IMR-90 (cell line): ENCODE measurements at regions not wholly inside any gene's neighbourhood (a gene's known extent, or its start where the extent isn't known, plus 50 kb on each side); places are given as distances from the start of the nearest gene placed in this dataset.

Source experiments
- ATAC-seq: fragments of 200-7000 bp; cut with Tn5 transposase; 2 replicates; pipeline ENCODE4 v1.9.1; 2020; ENCODE audit warnings: low read depth, mild to moderate bottlenecking, moderate library complexity
- BruUV-seq: library from RNA; stranded (reverse); fragments of 400-500 nt; replicated peaks from 2 replicates; lab custom pipeline; 2021; lab: Mats Ljungman, UMichigan
- CTCF ChIA-PET: fragments of 300-600 bp; formaldehyde crosslinking; extraction: SDS; loops from one replicate; lab custom pipeline; 2021; ENCODE audit warnings: antibody characterized with exemption; lab: Yijun Ruan, JAX
- POLR2A ChIA-PET: fragments of 300-600 bp; sonication (Branson Sonifier 250); formaldehyde crosslinking; loops from one replicate; lab custom pipeline; 2022; ENCODE audit warnings: antibody characterized with exemption; ENCODE audit not compliant: unreplicated experiment; lab: Charles Lee
- DNase-seq: peaks from one replicate; pipeline ENCODE4 v3.0.0; 2013
- H2AFZ ChIP-seq: replicated peaks from 2 replicates; pipeline ENCODE3; 2013; ENCODE audit warnings: low read length, mild to moderate bottlenecking; ENCODE audit not compliant: poor library complexity
- H2AK5ac ChIP-seq: 2 replicates; pipeline ENCODE4 v1.6.1; 2013; ENCODE audit warnings: low read depth, low read length, inconsistent platforms
- H2AK9ac ChIP-seq: replicated peaks from 2 replicates; pipeline ENCODE3; 2013; ENCODE audit warnings: mild to moderate bottlenecking, low read depth, low read length, moderate library complexity; ENCODE audit not compliant: poor library complexity
- H2BK120ac ChIP-seq: 2 replicates; pipeline ENCODE4 v1.6.1; 2013; ENCODE audit warnings: low read depth, low read length, inconsistent platforms
- H2BK15ac ChIP-seq: 3 replicates; pipeline ENCODE4 v1.6.1; 2013; ENCODE audit warnings: low read depth, low read length, inconsistent platforms
- H2BK20ac ChIP-seq: 2 replicates; pipeline ENCODE4 v1.6.1; 2013; ENCODE audit warnings: low read depth, mild to moderate bottlenecking, inconsistent platforms, low read length, moderate library complexity
- H2BK5ac ChIP-seq: 2 replicates; pipeline ENCODE4 v1.6.1; 2013; ENCODE audit warnings: mild to moderate bottlenecking, low read depth, low read length, inconsistent platforms; ENCODE audit not compliant: poor library complexity, severe bottlenecking
- H3K14ac ChIP-seq: replicated peaks from 2 replicates; pipeline ENCODE4 v1.6.1; 2013; ENCODE audit warnings: low read depth, low read length, inconsistent platforms
- H3K18ac ChIP-seq: 2 replicates; pipeline ENCODE4 v1.6.1; 2013; ENCODE audit warnings: low read depth, low read length, control low read depth
- H3K23ac ChIP-seq: 2 replicates; pipeline ENCODE4 v1.6.1; 2013; ENCODE audit warnings: low read depth, low read length, inconsistent platforms
- H3K27ac ChIP-seq: 2 replicates; pipeline ENCODE4 v1.5.1; 2013; ENCODE audit warnings: mild to moderate bottlenecking, control low read depth, low read length; ENCODE audit not compliant: insufficient read depth
- H3K27me3 ChIP-seq: 2 replicates; pipeline ENCODE4 v1.6.1; 2013; ENCODE audit warnings: low read length; ENCODE audit not compliant: control insufficient read depth, insufficient read depth
- H3K36me3 ChIP-seq: 2 replicates; pipeline ENCODE4 v1.6.1; 2013; ENCODE audit warnings: low read length, mixed read lengths; ENCODE audit not compliant: control insufficient read depth, insufficient read depth
- H3K4ac ChIP-seq: 2 replicates; pipeline ENCODE4 v1.6.1; 2013; ENCODE audit warnings: low read depth, low read length, inconsistent platforms
- H3K4me1 ChIP-seq: 2 replicates; pipeline ENCODE4 v1.6.1; 2013; ENCODE audit warnings: low read length, mixed read lengths; ENCODE audit not compliant: control insufficient read depth, insufficient read depth
- H3K4me2 ChIP-seq: 2 replicates; pipeline ENCODE4 v1.6.1; 2013; ENCODE audit warnings: low read depth, mild to moderate bottlenecking, control low read depth, low read length, moderate library complexity
- H3K4me3 ChIP-seq: 2 replicates; pipeline ENCODE4 v1.5.1; 2013; ENCODE audit warnings: low read depth, mild to moderate bottlenecking, control low read depth, low read length, moderate library complexity; ENCODE audit not compliant: insufficient read depth
- H3K56ac ChIP-seq: 2 replicates; pipeline ENCODE4 v1.6.1; 2013; ENCODE audit warnings: low read length, inconsistent platforms; ENCODE audit not compliant: insufficient read depth; ENCODE audit errors: extremely low read depth
- H3K79me1 ChIP-seq, 2 experiments: 2 replicates each; pipeline ENCODE4 v1.6.1; 2013; ENCODE audit warnings: low read length in 2 of 2, inconsistent platforms in 1 of 2, low read depth in 1 of 2
- H3K9ac ChIP-seq: 2 replicates; pipeline ENCODE4 v1.6.1; 2013; ENCODE audit warnings: low read depth, low read length, control low read depth
- H3K9me1 ChIP-seq: 2 replicates; pipeline ENCODE4 v1.6.1; 2013; ENCODE audit warnings: low read length, inconsistent platforms; ENCODE audit not compliant: insufficient read depth
- H3K9me3 ChIP-seq: 2 replicates; pipeline ENCODE4 v1.6.1; 2013; ENCODE audit warnings: low read length; ENCODE audit not compliant: control insufficient read depth, insufficient read depth
- H4K20me1 ChIP-seq: 2 replicates; pipeline ENCODE4 v1.6.1; 2013; ENCODE audit warnings: low read length, inconsistent platforms; ENCODE audit not compliant: insufficient read depth
- H4K5ac ChIP-seq: 2 replicates; pipeline ENCODE4 v1.6.1; 2013; ENCODE audit warnings: mild to moderate bottlenecking, low read depth, low read length, control low read depth
- H4K8ac ChIP-seq, 2 experiments: 2 replicates each; pipeline ENCODE4 v1.6.1; 2013; ENCODE audit warnings: low read depth in 2 of 2, low read length in 2 of 2, control low read depth in 1 of 2, inconsistent platforms in 1 of 2
- H4K91ac ChIP-seq: 2 replicates; pipeline ENCODE4 v1.6.1; 2013; ENCODE audit warnings: low read depth, low read length, inconsistent platforms; ENCODE audit not compliant: insufficient read depth
- BHLHE40 ChIP-seq: fragments of 150-350 bp; IDR thresholded peaks from 2 replicates; pipeline ENCODE4 v1.6.1; 2016; ENCODE audit warnings: mild to moderate bottlenecking, low read depth, low read length
- CEBPB ChIP-seq: IDR thresholded peaks from 2 replicates; pipeline ENCODE4 v1.6.1; 2012; ENCODE audit warnings: low read depth, low read length, improper control_type of control experiment
- CHD1 ChIP-seq: IDR thresholded peaks from 2 replicates; pipeline ENCODE4 v1.6.1; 2012; ENCODE audit warnings: low read depth, low read length, improper control_type of control experiment
- CTCF ChIP-seq: conservative IDR thresholded peaks from 2 replicates; pipeline ENCODE4 v1.5.1; 2012; ENCODE audit warnings: mild to moderate bottlenecking, low read depth, low read length, improper control_type of control experiment
- FOS ChIP-seq: fragments of 150-350 bp; IDR thresholded peaks from 2 replicates; pipeline ENCODE4 v1.6.1; 2016; ENCODE audit warnings: low read depth, low read length
- MAFK ChIP-seq: IDR thresholded peaks from 2 replicates; pipeline ENCODE4 v1.6.1; 2012; ENCODE audit warnings: low read depth, low read length, improper control_type of control experiment
- MAZ ChIP-seq: IDR thresholded peaks from 2 replicates; pipeline ENCODE4 v1.6.1; 2012; ENCODE audit warnings: low read depth, mild to moderate bottlenecking, low read length, improper control_type of control experiment, moderate library complexity, borderline replicate concordance
- MXI1 ChIP-seq: IDR thresholded peaks from 2 replicates; pipeline ENCODE4 v1.6.1; 2012; ENCODE audit warnings: low read depth, mild to moderate bottlenecking, low read length, moderate library complexity, borderline replicate concordance
- NFE2L2 ChIP-seq: fragments of 150-350 bp; IDR thresholded peaks from 2 replicates; pipeline ENCODE4 v1.6.1; 2016; ENCODE audit warnings: low read depth, mild to moderate bottlenecking, low read length
- POLR2A ChIP-seq: IDR thresholded peaks from 2 replicates; pipeline ENCODE4 v1.6.1; 2012; ENCODE audit warnings: mild to moderate bottlenecking, low read depth, low read length
- RAD21 ChIP-seq: IDR thresholded peaks from 2 replicates; pipeline ENCODE4 v1.6.1; 2012; ENCODE audit warnings: low read length, improper control_type of control experiment
- RCOR1 ChIP-seq: IDR thresholded peaks from 2 replicates; pipeline ENCODE4 v1.6.1; 2012; ENCODE audit warnings: mild to moderate bottlenecking, low read length, improper control_type of control experiment; ENCODE audit not compliant: insufficient replicate concordance
- RFX5 ChIP-seq: IDR thresholded peaks from 2 replicates; pipeline ENCODE4 v1.8.0; 2012; ENCODE audit warnings: low read depth, mild to moderate bottlenecking, low read length, moderate library complexity
- SMC3 ChIP-seq: fragments of 150-350 bp; IDR thresholded peaks from 2 replicates; pipeline ENCODE4 v1.6.1; 2016; ENCODE audit warnings: low read depth, mild to moderate bottlenecking, antibody characterized with exemption, low read length, moderate library complexity
- dilution Hi-C: fragments of 300-500 bp; cut with HindIII; formaldehyde crosslinking; loops from one replicate; pipeline ENCODE4 v1.14.3; 2018; ENCODE audit warnings: low sequenced_read_pairs; ENCODE audit not compliant: unreplicated experiment
- in situ Hi-C: fragments of 300-500 bp; cut with MboI; formaldehyde crosslinking; loops from 3 replicates; pipeline ENCODE4 v1.14.3; 2019; ENCODE audit warnings: low sequenced_read_pairs, inconsistent platforms, mixed read lengths
- intact Hi-C: fragments of 100-400 bp; cut with micrococcal nuclease; formaldehyde crosslinking; loops from 2 replicates; pipeline ENCODE4 v1.10.0; 2022
- TF ChIP-seq, protein P1 (sequence below): fragments of 150-350 bp; IDR thresholded peaks from 2 replicates; pipeline ENCODE4 v1.6.1; 2017; ENCODE audit warnings: mild to moderate bottlenecking, antibody characterized with exemption, low read length, low read depth
- TF ChIP-seq, protein P2 (sequence below): fragments of 150-350 bp; IDR thresholded peaks from 2 replicates; pipeline ENCODE4 v1.6.1; 2016; ENCODE audit warnings: low read depth, mild to moderate bottlenecking, low read length, moderate library complexity, borderline replicate concordance

GRCh38 chr6:122548820-122549219 lies 61.4 kb upstream of the PKIB start:
- no peak overlapping the region for H3K27ac ChIP-seq
- no peak overlapping the region for H4K91ac ChIP-seq
- H3K79me1 ChIP-seq: no peaks in the 10 kb centered on the region
- no peak overlapping the region for H3K23ac ChIP-seq
- no peaks in the 10 kb centered on the region for H3K9me1 ChIP-seq
- no peak overlapping the region for H2AFZ ChIP-seq
- no peak overlapping the region for H3K4ac ChIP-seq
- H4K20me1 ChIP-seq: no peaks in the 10 kb centered on the region
- in situ Hi-C loops: no loop called here
- DNase-seq (no peak), ATAC-seq (no peak)
- no peak overlapping the region for H2BK15ac ChIP-seq
- H2AK5ac ChIP-seq: no peak overlapping the region
- no peak overlapping the region for H3K56ac ChIP-seq
- no peaks in the 10 kb centered on the region for H3K9me3 ChIP-seq
- no peak overlapping the region for H3K4me2 ChIP-seq
- dilution Hi-C loops: no loop called here
- H2BK20ac ChIP-seq: no peak overlapping the region
- no peak overlapping the region for H4K8ac ChIP-seq
- H3K36me3 ChIP-seq: no peaks in the 10 kb centered on the region
- TF ChIP-seq RCOR1 (no peak), SMC3 (no peak), BHLHE40 (no peak), FOS (no peak), NFE2L2 (no peak), MAZ (no peak), CHD1 (no peak), RFX5 (no peak), CTCF (no peak), CEBPB (no peak), MAFK (no peak), RAD21 (no peak), POLR2A (no peak), MXI1 (no peak)
- TF ChIP-seq, protein P1, sequence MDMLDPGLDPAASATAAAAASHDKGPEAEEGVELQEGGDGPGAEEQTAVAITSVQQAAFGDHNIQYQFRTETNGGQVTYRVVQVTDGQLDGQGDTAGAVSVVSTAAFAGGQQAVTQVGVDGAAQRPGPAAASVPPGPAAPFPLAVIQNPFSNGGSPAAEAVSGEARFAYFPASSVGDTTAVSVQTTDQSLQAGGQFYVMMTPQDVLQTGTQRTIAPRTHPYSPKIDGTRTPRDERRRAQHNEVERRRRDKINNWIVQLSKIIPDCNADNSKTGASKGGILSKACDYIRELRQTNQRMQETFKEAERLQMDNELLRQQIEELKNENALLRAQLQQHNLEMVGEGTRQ: no peak
- TF ChIP-seq, protein P2, sequence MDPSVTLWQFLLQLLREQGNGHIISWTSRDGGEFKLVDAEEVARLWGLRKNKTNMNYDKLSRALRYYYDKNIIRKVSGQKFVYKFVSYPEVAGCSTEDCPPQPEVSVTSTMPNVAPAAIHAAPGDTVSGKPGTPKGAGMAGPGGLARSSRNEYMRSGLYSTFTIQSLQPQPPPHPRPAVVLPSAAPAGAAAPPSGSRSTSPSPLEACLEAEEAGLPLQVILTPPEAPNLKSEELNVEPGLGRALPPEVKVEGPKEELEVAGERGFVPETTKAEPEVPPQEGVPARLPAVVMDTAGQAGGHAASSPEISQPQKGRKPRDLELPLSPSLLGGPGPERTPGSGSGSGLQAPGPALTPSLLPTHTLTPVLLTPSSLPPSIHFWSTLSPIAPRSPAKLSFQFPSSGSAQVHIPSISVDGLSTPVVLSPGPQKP: no peak
- no peak overlapping the region for H2BK120ac ChIP-seq
- ChIA-PET POLR2A (no interaction called here), CTCF (no interaction called here)
- no peaks in the 10 kb centered on the region for H3K4me1 ChIP-seq
- H3K9ac ChIP-seq: no peak overlapping the region
- no peaks in the 10 kb centered on the region for H3K27me3 ChIP-seq
- no TSS peak for BruUV-seq
- H3K4me3 ChIP-seq: no peak overlapping the region
- no peak overlapping the region for H3K14ac ChIP-seq
- H2BK5ac ChIP-seq: no peak overlapping the region
- H4K5ac ChIP-seq: no peak overlapping the region
- H2AK9ac ChIP-seq: no peak overlapping the region
- H3K18ac ChIP-seq: no peak overlapping the region
- intact Hi-C loops: no loop called here
